Gastrocnemius medialis (tissue), 4 donors: ENCODE measurements at regions not wholly inside any gene's neighbourhood (a gene's known extent, or its start where the extent isn't known, plus 50 kb on each side); places are given as distances from the start of the nearest gene placed in this dataset.

Source experiments
- ATAC-seq, 2 donors: fragments of 150-250 bp; one replicate each; pipeline ENCODE4 v1.9.1; 2016
- DNase-seq, 2 donors: peaks; one replicate each; pipeline ENCODE4 v3.0.0-alpha.2; 2019
- H3K27ac ChIP-seq, 4 donors: fragments of 200-600 bp; sonication (generic); 1 replicate in 1 of 4; 2 replicates in 3 of 4; pipeline ENCODE4 v1.5.1; 2016 to 2018; ENCODE audit warnings: mild to moderate bottlenecking in 2 of 4, moderate library complexity in 1 of 4
- H3K27me3 ChIP-seq, 3 donors: fragments of 200-600 bp; sonication (generic) in 2 of 3; 1 replicate in 1 of 3; 2 replicates in 2 of 3; pipeline versions ENCODE4 v1.5.1 to v1.6.0; 2016 to 2019; ENCODE audit warnings: mild to moderate bottlenecking in 1 of 3, moderate library complexity in 1 of 3
- H3K36me3 ChIP-seq, 2 donors: fragments of 200-600 bp; sonication (generic) in 1 of 2; one replicate each; pipeline ENCODE4 v1.5.1; 2017 to 2018
- H3K4me1 ChIP-seq, 2 donors: fragments of 200-600 bp; sonication (generic) in 1 of 2; one replicate each; pipeline ENCODE4 v1.5.1; 2016 to 2017; ENCODE audit warnings: mild to moderate bottlenecking in 2 of 2
- H3K4me3 ChIP-seq, 4 donors: fragments of 200-600 bp; sonication (generic) in 3 of 4; 1 replicate in 1 of 4; 2 replicates in 3 of 4; pipeline ENCODE4 v1.5.1; 2016 to 2019; ENCODE audit warnings: mild to moderate bottlenecking in 2 of 4
- H3K9me3 ChIP-seq, 3 donors: fragments of 200-600 bp; sonication (generic) in 2 of 3; 1 replicate in 1 of 3; 2 replicates in 2 of 3; pipeline ENCODE4 v1.5.1; 2016 to 2019
- CTCF ChIP-seq, 5 experiments: fragments of 450-650 bp in 3 of 5; fragments of 200-600 bp in 2 of 5; sonication (generic) in 2 of 5; IDR thresholded peaks in 4 of 5; conservative IDR thresholded peaks in 1 of 5; 1 replicate in 4 of 5; 2 replicates in 1 of 5; pipeline ENCODE4 v1.5.1; 2016 to 2019; ENCODE audit warnings: antibody characterized with exemption in 5 of 5, mild to moderate bottlenecking in 3 of 5, moderate library complexity in 3 of 5
- POLR2A ChIP-seq, 2 donors: fragments of 450-650 bp; IDR thresholded peaks; one replicate each; pipeline ENCODE4 v1.6.1; 2017; ENCODE audit warnings: antibody characterized with exemption in 2 of 2, mild to moderate bottlenecking in 2 of 2, moderate library complexity in 2 of 2
- in situ Hi-C, 4 donors: fragments of 200-750 bp; cut with MboI; loops; one replicate each; pipeline versions ENCODE4 v1.15.0 to v1.8.0; 2017; ENCODE audit warnings: low sequenced_read_pairs in 4 of 4
- intact Hi-C: fragments of 100-400 bp; cut with DNase I; formaldehyde crosslinking; loops from one replicate; pipeline ENCODE4 v1.15.1; 2023; ENCODE audit warnings: low total_unique reads

DNA sequence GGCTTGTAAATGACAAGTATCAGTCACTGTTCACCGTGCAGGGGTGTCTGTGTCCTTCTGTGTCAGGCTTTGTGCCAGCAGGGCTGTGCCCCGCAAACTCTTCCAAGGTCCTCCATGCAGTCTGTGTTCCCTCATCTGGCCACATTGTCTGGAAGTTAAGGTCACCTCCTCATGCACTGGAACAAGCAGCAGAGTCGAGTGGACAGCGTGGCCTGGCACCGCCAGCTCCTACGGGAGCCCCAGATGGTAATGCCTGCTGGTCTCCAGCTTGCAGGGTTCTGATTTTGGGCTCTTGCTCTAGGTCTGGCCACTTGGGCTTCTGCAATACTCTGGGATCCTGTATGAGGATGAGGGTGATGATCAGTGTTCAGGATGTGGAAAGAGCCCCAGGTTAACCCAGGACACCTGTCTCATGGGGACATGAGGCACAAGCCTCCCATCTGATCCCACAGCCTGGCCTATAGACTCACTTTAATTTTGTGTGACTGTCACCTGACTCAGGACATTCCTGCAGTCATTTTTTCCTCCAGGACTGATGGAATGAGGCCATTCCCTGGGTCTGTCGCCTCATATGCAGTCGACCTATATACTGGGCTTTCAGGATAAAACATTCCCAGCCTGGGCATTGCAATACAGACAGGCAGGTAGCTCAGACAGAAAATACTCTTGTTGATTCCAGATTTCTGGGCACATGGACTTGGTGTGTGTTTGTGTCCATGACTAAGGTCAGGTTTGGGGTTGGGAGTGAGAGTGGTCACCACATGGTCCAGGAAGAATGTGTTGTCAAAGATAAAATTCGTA is 106.3 kb upstream of the TOP3B start:
- no peaks in the 10 kb centered on the region for H3K36me3 ChIP-seq
- TF ChIP-seq CTCF (IDR thresholded peaks at IDR 0.05 in 4 of 5, conservative IDR thresholded peaks at IDR 0.05 in 1 of 5) (no peak), POLR2A (IDR thresholded peaks at IDR 0.05) (no peak)
- H3K27me3 ChIP-seq, result peaks cover 0 to 27% (median 5%) of the 10 kb centered on the region in 3 donors
- ATAC-seq (no peak), DNase-seq (no peak)
- no peaks in the 10 kb centered on the region for H3K9me3 ChIP-seq
- no peak overlapping the region for H3K4me3 ChIP-seq
- intact Hi-C loops, result no loop called here
- no peak overlapping the region for H3K27ac ChIP-seq
- no peaks in the 10 kb centered on the region for H3K4me1 ChIP-seq
- in situ Hi-C loops, result no loop called here

DNA sequence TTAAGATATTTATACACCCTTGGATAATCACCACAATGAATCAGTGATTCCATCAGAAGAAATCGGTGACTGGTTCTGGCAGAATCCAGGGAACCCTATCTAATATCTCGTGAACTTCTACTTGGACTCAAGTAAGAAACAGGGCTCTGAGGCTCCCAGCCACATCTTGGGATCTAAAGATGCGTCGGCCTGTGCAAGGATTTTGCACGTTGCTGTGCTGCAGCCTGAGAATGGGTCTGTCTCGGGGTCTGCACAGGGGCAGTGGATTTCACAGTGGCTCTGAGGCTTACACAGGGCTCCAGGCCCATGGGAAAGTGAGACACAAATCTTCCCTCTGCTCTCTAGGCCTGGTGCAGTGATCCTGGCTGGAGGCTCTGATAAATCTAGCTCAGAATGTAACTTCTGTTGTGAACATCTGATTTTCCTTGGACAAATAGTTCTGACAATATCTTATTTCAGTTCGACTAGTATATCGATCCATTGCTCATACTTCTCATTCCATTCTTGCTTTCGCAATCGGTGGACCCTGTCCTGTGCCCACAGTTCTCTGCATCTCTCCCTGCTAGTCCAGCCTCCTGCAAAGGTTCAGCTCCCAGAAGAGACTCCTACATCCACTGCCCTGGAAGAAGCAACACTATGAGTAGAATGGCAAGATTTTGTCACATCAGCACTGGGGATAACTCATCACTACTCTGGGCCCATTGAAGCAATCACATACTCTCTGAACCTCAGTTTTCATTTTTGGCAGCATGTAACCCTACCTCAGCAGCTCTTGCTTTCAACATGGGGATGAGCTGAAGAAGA is 105.5 kb upstream of the TOP3B start:
- in situ Hi-C loops (no loop called here), intact Hi-C loops (no loop called here)
- TF ChIP-seq CTCF (IDR thresholded peaks at IDR 0.05 in 4 of 5, conservative IDR thresholded peaks at IDR 0.05 in 1 of 5) (no peak), POLR2A (IDR thresholded peaks at IDR 0.05) (no peak)
- Histone ChIP-seq H3K27me3 (peaks cover 0 to 21% (median 5%) of the 10 kb centered on the region in 3 donors), H3K4me3 (no peak overlapping the region), H3K4me1 (no peaks in the 10 kb centered on the region), H3K27ac (no peak overlapping the region), H3K36me3 (no peaks in the 10 kb centered on the region), H3K9me3 (no peaks in the 10 kb centered on the region)
- DNase-seq (no peak), ATAC-seq (no peak)

- Histone ChIP-seq H3K4me1 (no peaks in the 10 kb centered on the region), H3K9me3 (no peaks in the 10 kb centered on the region), H3K27ac (no peak overlapping the region), H3K4me3 (no peak overlapping the region), H3K36me3 (no peaks in the 10 kb centered on the region), H3K27me3 (peaks cover 0 to 26% (median 5%) of the 10 kb centered on the region in 3 donors)
- ATAC-seq (no peak), DNase-seq (no peak)
- no peak for TF ChIP-seq POLR2A (IDR thresholded peaks at IDR 0.05)
- TF ChIP-seq CTCF (IDR thresholded peaks at IDR 0.05 in 4 of 5, conservative IDR thresholded peaks at IDR 0.05 in 1 of 5), result no peak
- in situ Hi-C loops, result no loop called here
- intact Hi-C loops, result no loop called here
Measured at GRCh38 chr22:22086501-22087158, 104.0 kb upstream of the TOP3B start.

DNA sequence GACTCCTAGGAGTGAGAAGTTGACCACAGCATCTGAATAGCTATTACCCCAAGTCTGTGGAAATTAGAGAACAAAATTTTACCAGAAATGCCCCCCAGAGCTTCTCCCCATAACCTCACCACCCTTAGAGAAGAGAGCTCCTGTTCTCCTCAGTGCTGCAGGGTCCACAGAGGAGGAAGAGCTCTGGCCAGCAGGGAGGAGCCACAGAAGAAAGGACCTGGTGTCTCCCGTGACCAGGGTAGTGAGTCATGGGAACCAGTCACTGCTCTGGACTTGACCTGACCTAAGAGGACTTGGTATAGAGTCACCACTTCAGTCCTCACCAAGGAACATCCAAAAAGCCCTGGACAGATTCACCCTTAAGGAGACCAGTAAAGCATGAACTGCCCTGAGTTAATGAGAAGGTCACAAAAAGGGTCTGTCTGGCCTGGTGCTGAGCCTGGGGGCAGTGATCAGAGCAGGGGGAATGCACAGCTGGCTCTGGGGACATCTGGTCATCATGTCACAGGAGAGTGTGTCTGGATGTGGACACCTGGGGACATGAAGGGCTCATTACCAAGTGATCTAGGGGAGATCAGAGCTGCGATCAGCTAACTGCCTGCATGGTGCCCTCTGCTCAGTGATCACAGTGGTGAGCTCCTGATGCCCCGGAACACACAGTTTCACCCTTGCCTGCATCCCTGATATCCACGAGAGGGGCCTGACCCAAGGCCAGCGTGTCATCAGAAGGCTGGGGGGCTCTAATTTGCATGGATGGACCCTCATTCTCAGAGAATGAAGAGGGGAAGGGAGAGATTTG is 103.3 kb upstream of the TOP3B start:
- in situ Hi-C loops, result no loop called here
- no peak for DNase-seq
- H3K4me3 ChIP-seq, result no peak overlapping the region
- peaks cover 0 to 21% (median 4%) of the 10 kb centered on the region in 3 donors for H3K27me3 ChIP-seq
- ATAC-seq, result no peak
- H3K27ac ChIP-seq, result no peak overlapping the region
- H3K9me3 ChIP-seq, result no peaks in the 10 kb centered on the region
- TF ChIP-seq CTCF (IDR thresholded peaks at IDR 0.05 in 4 of 5, conservative IDR thresholded peaks at IDR 0.05 in 1 of 5) (no peak), POLR2A (IDR thresholded peaks at IDR 0.05) (no peak)
- no peaks in the 10 kb centered on the region for H3K4me1 ChIP-seq
- H3K36me3 ChIP-seq, result no peaks in the 10 kb centered on the region
- intact Hi-C loops, result no loop called here
